GM12878 (cell line): ENCODE measurements at regions not wholly inside any gene's neighbourhood (a gene's known extent, or its start where the extent isn't known, plus 50 kb on each side); places are given as distances from the start of the nearest gene placed in this dataset.

ENCODE experiments used
- ATAC-seq: fragments of 200-7000 bp; cut with Tn5 transposase; 3 replicates; pipeline ENCODE4 v1.9.1; 2020; ENCODE audit warnings: mild to moderate bottlenecking, moderate library complexity
- BruUV-seq: library from RNA; stranded (reverse); fragments of 400-500 nt; replicated peaks from 2 replicates; lab custom pipeline; 2021; lab: Mats Ljungman, UMichigan
- CTCF ChIA-PET: fragments of 300-600 bp; sonication (Branson Sonifier 250); formaldehyde crosslinking; extraction: SDS; loops from one replicate; lab custom pipeline; 2021; ENCODE audit warnings: inconsistent platforms; lab: Yijun Ruan, JAX
- POLR2A ChIA-PET: fragments of 350-600 bp; formaldehyde crosslinking; extraction: SDS; loops from one replicate; lab custom pipeline; 2021; ENCODE audit warnings: inconsistent platforms; lab: Charles Lee
- RAD21 ChIA-PET: fragments of 300-600 bp; sonication (Branson Sonifier 250); formaldehyde crosslinking; loops from one replicate; lab custom pipeline; 2023; ENCODE audit warnings: antibody characterized with exemption; ENCODE audit not compliant: unreplicated experiment; lab: Charles Lee
- SMC1A ChIA-PET: fragments of 300-600 bp; sonication (Branson Sonifier 250); formaldehyde crosslinking; loops from one replicate; lab custom pipeline; 2023; ENCODE audit not compliant: unreplicated experiment, uncharacterized antibody; lab: Charles Lee
- DNase-seq: peaks from one replicate; pipeline ENCODE4 v3.0.0-alpha.2; 2011; ENCODE audit warnings: low read depth, low spot score
- FAIRE-seq: peaks from 3 replicates; lab custom pipeline; 2011; peaks lifted over from hg19 to GRCh38; lab: Jason Lieb, UNC
- H2AFZ ChIP-seq: 2 replicates; pipeline ENCODE4 v1.6.0; 2011; ENCODE audit warnings: low read depth, low read length, control low read depth; ENCODE audit not compliant: control insufficient read depth
- H3K27ac ChIP-seq: 2 replicates; pipeline ENCODE4 v1.5.1; 2011; ENCODE audit warnings: control low read depth; ENCODE audit not compliant: control insufficient read depth, insufficient read depth
- H3K27me3 ChIP-seq, 2 experiments: replicated peaks in 1 of 2; 2 replicates each; pipeline versions ENCODE4 v1.6.0 to v1.6.1; 2011; ENCODE audit warnings: low read length in 1 of 2; ENCODE audit not compliant: control insufficient read depth in 2 of 2, insufficient read depth in 2 of 2
- H3K36me3 ChIP-seq, 2 experiments: 2 replicates each; pipeline ENCODE4 v1.5.1; 2011; ENCODE audit warnings: low read length in 1 of 2; ENCODE audit not compliant: control insufficient read depth in 2 of 2, insufficient read depth in 2 of 2
- H3K4me1 ChIP-seq: 2 replicates; pipeline ENCODE4 v1.6.1; 2011; ENCODE audit warnings: mild to moderate bottlenecking, low read length, moderate library complexity, mixed read lengths; ENCODE audit not compliant: control insufficient read depth, insufficient read depth
- H3K4me2 ChIP-seq: 2 replicates; pipeline ENCODE4 v1.6.0; 2011; ENCODE audit warnings: control low read depth; ENCODE audit not compliant: control insufficient read depth, insufficient read depth
- H3K4me3 ChIP-seq: fragments of 200-600 bp; sonication (generic); 2 replicates; pipeline ENCODE4 v1.5.1; 2016
- H3K79me2 ChIP-seq: 2 replicates; pipeline ENCODE4 v1.6.0; 2011; ENCODE audit warnings: low read length; ENCODE audit not compliant: control insufficient read depth, insufficient read depth
- H3K9ac ChIP-seq: 2 replicates; pipeline ENCODE4 v1.8.0; 2011; ENCODE audit warnings: low read length, control low read depth, mixed read lengths; ENCODE audit not compliant: control insufficient read depth, insufficient read depth
- H3K9me3 ChIP-seq: replicated peaks from 3 replicates; pipeline ENCODE4 v1.5.1; 2011; ENCODE audit warnings: mild to moderate bottlenecking, low read length; ENCODE audit not compliant: control insufficient read depth, insufficient read depth
- H4K20me1 ChIP-seq: 2 replicates; pipeline ENCODE4 v1.6.0; 2011; ENCODE audit not compliant: control insufficient read depth, insufficient read depth
- BCLAF1 ChIP-seq: fragments of 450-650 bp; IDR thresholded peaks from 2 replicates; pipeline ENCODE4 v1.6.1; 2017; ENCODE audit warnings: antibody characterized with exemption, mild to moderate bottlenecking, moderate library complexity
- EED ChIP-seq: sonication (generic); IDR thresholded peaks from 2 replicates; pipeline ENCODE4 v1.6.1; 2016; ENCODE audit warnings: antibody characterized with exemption, low read depth
- ESRRA ChIP-seq: IDR thresholded peaks from 2 replicates; pipeline ENCODE4 v1.6.1; 2012; ENCODE audit warnings: mild to moderate bottlenecking, low read length, improper control_type of control experiment
- KLF5 ChIP-seq: fragments of 450-650 bp; IDR thresholded peaks from 2 replicates; pipeline ENCODE4 v1.6.1; 2014; ENCODE audit warnings: mild to moderate bottlenecking; ENCODE audit not compliant: partially characterized antibody
- PBX3 ChIP-seq: IDR thresholded peaks from 2 replicates; pipeline ENCODE4 v1.6.1; 2011; ENCODE audit warnings: mild to moderate bottlenecking, low read depth, low read length, moderate library complexity; ENCODE audit not compliant: insufficient replicate concordance
- SIX5 ChIP-seq: IDR thresholded peaks from 2 replicates; pipeline ENCODE4 v1.6.1; 2011; ENCODE audit warnings: mild to moderate bottlenecking, low read depth, low read length, moderate library complexity; ENCODE audit not compliant: severe bottlenecking
- STAT1 ChIP-seq: fragments of 450-650 bp; conservative IDR thresholded peaks from 2 replicates; pipeline ENCODE4 v1.6.1; 2014; ENCODE audit warnings: antibody characterized with exemption, mild to moderate bottlenecking
- WGBS: methylation state at CpG from one replicate; pipeline ENCODE4 v1.1.6; 2016; ENCODE audit warnings: low lambda C conversion rate; ENCODE audit not compliant: insufficient replicate concordance, insufficient coverage; ENCODE audit errors: missing lambda C conversion rate; 5-methylcytosine and 5-hydroxymethylcytosine counted together
- in situ Hi-C: fragments of 300-500 bp; cut with MboI; formaldehyde crosslinking; loops from 9 replicates; pipeline ENCODE4 v1.14.3; 2018; ENCODE audit warnings: mixed read lengths
- intact Hi-C: fragments of 100-400 bp; cut with micrococcal nuclease; formaldehyde crosslinking; loops from one replicate; pipeline ENCODE4 v1.14.2; 2022; ENCODE audit not compliant: unreplicated experiment
- TF ChIP-seq, protein P1 (sequence below): fragments of 450-650 bp; IDR thresholded peaks from 2 replicates; pipeline ENCODE4 v1.6.1; 2016; ENCODE audit warnings: mild to moderate bottlenecking

- in situ Hi-C loops (no loop called here), intact Hi-C loops (loop anchor here (5.0 to 10.0 kb wide), 3 partner anchors 199 to 544 kb away; no protein-coding TSS in a partner anchor)
- no peak overlapping the region for H3K27ac ChIP-seq
- DNase-seq: no peak
- no peaks in the 10 kb centered on the region for H3K4me1 ChIP-seq
- ChIA-PET SMC1A (no interaction called here), POLR2A (no interaction called here), CTCF (no interaction called here), RAD21 (no interaction called here)
- H3K9me3 ChIP-seq: no peaks in the 10 kb centered on the region
- no peak overlapping the region for H2AFZ ChIP-seq
- no peak overlapping the region for H3K9ac ChIP-seq
- H3K4me2 ChIP-seq: no peak overlapping the region
- 63% methylated on average over 3 of the region's 3 CpGs for WGBS
- no peaks in the 10 kb centered on the region; a peak in 1 of 4 replicates for H3K27me3 ChIP-seq
- BruUV-seq: no TSS peak
- no peaks in the 10 kb centered on the region for H3K79me2 ChIP-seq
- H3K36me3 ChIP-seq: no peaks in the 10 kb centered on the region
- no peak for ATAC-seq
- H3K4me3 ChIP-seq: no peak overlapping the region
- H4K20me1 ChIP-seq: no peaks in the 10 kb centered on the region
- no peak for TF ChIP-seq STAT1
- no peak for TF ChIP-seq EED
- FAIRE-seq: no peak
These were observed 118.3 kb downstream of the FAT3 start for GRCh38 chr11:92342886-92343285.

DNA sequence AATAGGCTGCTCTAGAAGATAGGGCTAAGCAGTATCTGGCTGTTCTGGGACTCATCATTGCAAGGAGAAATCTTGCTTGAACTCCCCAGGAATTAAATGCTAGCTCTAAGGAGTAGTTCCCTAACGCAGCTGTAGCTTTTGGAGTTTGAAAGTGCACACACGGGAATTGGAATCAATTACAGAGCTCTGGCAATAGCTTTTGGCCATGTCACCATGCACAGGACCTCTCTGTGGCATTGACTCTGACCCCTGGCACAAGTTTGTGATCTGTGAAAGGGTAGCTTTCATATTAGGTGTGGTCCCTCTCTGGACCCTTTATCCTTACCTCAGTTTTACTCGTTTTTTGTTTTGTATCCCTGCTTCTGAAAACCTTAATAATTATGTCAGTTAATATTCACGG lies 121.6 kb downstream of the FAT3 start:
- ATAC-seq (no peak), FAIRE-seq (no peak), DNase-seq (no peak)
- no peaks in the 10 kb centered on the region for H3K4me1 ChIP-seq
- no peaks in the 10 kb centered on the region for H3K9me3 ChIP-seq
- in situ Hi-C loops: no loop called here
- H3K4me3 ChIP-seq: no peak overlapping the region
- SMC1A ChIA-PET: interaction anchor here (0.6 to 1.3 kb wide), 2 partner anchors 9 to 12 kb away, joined by 3 to 4 read pairs; no protein-coding TSS in a partner anchor
- intact Hi-C loops: loop anchor here (10.0 kb wide), 1 partner anchor 259 kb away; no protein-coding TSS in a partner anchor
- no peak overlapping the region for H3K4me2 ChIP-seq
- no peak overlapping the region for H2AFZ ChIP-seq
- no peaks in the 10 kb centered on the region for H3K79me2 ChIP-seq
- BruUV-seq: no TSS peak
- CTCF ChIA-PET: interaction anchor here (0.6 to 1.7 kb wide), 2 partner anchors 143 to 538 kb away, joined by 3 to 4 read pairs; no protein-coding TSS in a partner anchor
- H3K36me3 ChIP-seq: no peaks in the 10 kb centered on the region
- no peaks in the 10 kb centered on the region; a peak in 1 of 4 replicates for H3K27me3 ChIP-seq
- POLR2A ChIA-PET: no interaction called here
- H3K9ac ChIP-seq: no peak overlapping the region
- RAD21 ChIA-PET: no interaction called here
- no peaks in the 10 kb centered on the region for H4K20me1 ChIP-seq
- no peak overlapping the region for H3K27ac ChIP-seq
- 14% methylated on average over 4 of the region's 4 CpGs for WGBS
- no peak for TF ChIP-seq BCLAF1
- TF ChIP-seq ESRRA: no peak
- TF ChIP-seq, protein P1, sequence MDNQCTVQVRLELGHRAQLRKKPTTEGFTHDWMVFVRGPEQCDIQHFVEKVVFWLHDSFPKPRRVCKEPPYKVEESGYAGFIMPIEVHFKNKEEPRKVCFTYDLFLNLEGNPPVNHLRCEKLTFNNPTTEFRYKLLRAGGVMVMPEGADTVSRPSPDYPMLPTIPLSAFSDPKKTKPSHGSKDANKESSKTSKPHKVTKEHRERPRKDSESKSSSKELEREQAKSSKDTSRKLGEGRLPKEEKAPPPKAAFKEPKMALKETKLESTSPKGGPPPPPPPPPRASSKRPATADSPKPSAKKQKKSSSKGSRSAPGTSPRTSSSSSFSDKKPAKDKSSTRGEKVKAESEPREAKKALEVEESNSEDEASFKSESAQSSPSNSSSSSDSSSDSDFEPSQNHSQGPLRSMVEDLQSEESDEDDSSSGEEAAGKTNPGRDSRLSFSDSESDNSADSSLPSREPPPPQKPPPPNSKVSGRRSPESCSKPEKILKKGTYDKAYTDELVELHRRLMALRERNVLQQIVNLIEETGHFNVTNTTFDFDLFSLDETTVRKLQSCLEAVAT: no peak
- no peak for TF ChIP-seq KLF5
- no peak for TF ChIP-seq SIX5
- no peak for TF ChIP-seq PBX3
